BJ (cell line): ENCODE measurements at regions not wholly inside any gene's neighbourhood (a gene's known extent, or its start where the extent isn't known, plus 50 kb on each side); places are given as distances from the start of the nearest gene placed in this dataset.
"Not testable (repeated sequence)": the region's sequence is repeated elsewhere in the genome, so short reads cannot be mapped to it uniquely, and the experiment has no call there.

Experiments used
- CTCF ChIA-PET: fragments of 350-600 bp; formaldehyde crosslinking; extraction: SDS; loops from one replicate; lab custom pipeline; 2021; ENCODE audit warnings: antibody characterized with exemption, inconsistent platforms; lab: Yijun Ruan, JAX
- POLR2A ChIA-PET: fragments of 300-600 bp; sonication (Branson Sonifier 250); formaldehyde crosslinking; extraction: SDS; loops from one replicate; lab custom pipeline; 2021; ENCODE audit warnings: antibody characterized with exemption; lab: Charles Lee
- DNase-seq: peaks from one replicate; pipeline ENCODE4 v3.0.0-alpha.2; 2011; ENCODE audit warnings: low read depth
- H3K27me3 ChIP-seq: 2 replicates; pipeline ENCODE4 v1.6.0; 2011; ENCODE audit warnings: low read length; ENCODE audit not compliant: control insufficient read depth, insufficient read depth
- H3K36me3 ChIP-seq: 2 replicates; pipeline ENCODE4 v1.5.1; 2011; ENCODE audit warnings: low read length; ENCODE audit not compliant: control insufficient read depth, insufficient read depth
- H3K4me3 ChIP-seq: 2 replicates; pipeline ENCODE4 v1.5.1; 2011; ENCODE audit warnings: low read depth, mild to moderate bottlenecking, control low read depth, low read length
- TF ChIP-seq, protein P1 (sequence below): IDR thresholded peaks from 2 replicates; pipeline ENCODE4 v1.5.1; 2011; ENCODE audit warnings: low read depth, mild to moderate bottlenecking, control low read depth, inconsistent platforms, low read length, moderate library complexity; ENCODE audit not compliant: insufficient read depth

- H3K27me3 ChIP-seq, result no peaks in the 10 kb centered on the region
- POLR2A ChIA-PET, result no interaction called here
- DNase-seq, result no peak
- no peak overlapping the region for H3K4me3 ChIP-seq
- CTCF ChIA-PET, result no interaction called here
- TF ChIP-seq, protein P1, sequence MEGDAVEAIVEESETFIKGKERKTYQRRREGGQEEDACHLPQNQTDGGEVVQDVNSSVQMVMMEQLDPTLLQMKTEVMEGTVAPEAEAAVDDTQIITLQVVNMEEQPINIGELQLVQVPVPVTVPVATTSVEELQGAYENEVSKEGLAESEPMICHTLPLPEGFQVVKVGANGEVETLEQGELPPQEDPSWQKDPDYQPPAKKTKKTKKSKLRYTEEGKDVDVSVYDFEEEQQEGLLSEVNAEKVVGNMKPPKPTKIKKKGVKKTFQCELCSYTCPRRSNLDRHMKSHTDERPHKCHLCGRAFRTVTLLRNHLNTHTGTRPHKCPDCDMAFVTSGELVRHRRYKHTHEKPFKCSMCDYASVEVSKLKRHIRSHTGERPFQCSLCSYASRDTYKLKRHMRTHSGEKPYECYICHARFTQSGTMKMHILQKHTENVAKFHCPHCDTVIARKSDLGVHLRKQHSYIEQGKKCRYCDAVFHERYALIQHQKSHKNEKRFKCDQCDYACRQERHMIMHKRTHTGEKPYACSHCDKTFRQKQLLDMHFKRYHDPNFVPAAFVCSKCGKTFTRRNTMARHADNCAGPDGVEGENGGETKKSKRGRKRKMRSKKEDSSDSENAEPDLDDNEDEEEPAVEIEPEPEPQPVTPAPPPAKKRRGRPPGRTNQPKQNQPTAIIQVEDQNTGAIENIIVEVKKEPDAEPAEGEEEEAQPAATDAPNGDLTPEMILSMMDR, result no peak
- no peaks in the 10 kb centered on the region for H3K36me3 ChIP-seq
Observed at GRCh38 chr17:52895272-52895671, 736.8 kb upstream of the CA10 start.

- no peaks in the 10 kb centered on the region for H3K27me3 ChIP-seq
- POLR2A ChIA-PET, result no interaction called here
- DNase-seq, result no peak
- TF ChIP-seq, protein P1, result no peak
- H3K36me3 ChIP-seq, result no peaks in the 10 kb centered on the region
- CTCF ChIA-PET, result no interaction called here
- no peak overlapping the region for H3K4me3 ChIP-seq
Observed at GRCh38 chr17:52892334-52892733, 733.8 kb upstream of the CA10 start.

DNA sequence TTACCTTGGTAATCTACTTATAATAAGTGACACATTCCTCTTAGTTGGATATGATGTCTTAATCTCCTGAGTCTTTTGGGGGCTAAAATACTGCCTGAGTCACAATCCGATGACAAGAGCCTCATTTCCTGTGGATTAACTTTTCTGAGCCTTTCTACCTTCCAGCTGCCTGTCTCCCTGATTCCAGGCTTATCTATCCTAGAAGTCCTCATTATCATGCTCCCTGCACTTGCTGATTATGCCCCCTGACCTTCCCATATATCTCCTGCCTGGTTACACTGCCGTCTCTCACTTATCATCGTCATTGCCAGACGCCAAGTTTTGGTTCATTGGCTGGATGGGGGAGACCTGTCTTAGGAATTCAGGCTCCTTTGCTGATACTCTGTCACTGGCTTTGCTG is 727.4 kb upstream of the CA10 start:
- TF ChIP-seq, protein P1, result no peak
- ChIA-PET POLR2A (no interaction called here), CTCF (no interaction called here)
- no peaks in the 10 kb centered on the region for H3K27me3 ChIP-seq
- no peak for DNase-seq
- H3K4me3 ChIP-seq, result no peak overlapping the region
- H3K36me3 ChIP-seq, result no peaks in the 10 kb centered on the region

DNA sequence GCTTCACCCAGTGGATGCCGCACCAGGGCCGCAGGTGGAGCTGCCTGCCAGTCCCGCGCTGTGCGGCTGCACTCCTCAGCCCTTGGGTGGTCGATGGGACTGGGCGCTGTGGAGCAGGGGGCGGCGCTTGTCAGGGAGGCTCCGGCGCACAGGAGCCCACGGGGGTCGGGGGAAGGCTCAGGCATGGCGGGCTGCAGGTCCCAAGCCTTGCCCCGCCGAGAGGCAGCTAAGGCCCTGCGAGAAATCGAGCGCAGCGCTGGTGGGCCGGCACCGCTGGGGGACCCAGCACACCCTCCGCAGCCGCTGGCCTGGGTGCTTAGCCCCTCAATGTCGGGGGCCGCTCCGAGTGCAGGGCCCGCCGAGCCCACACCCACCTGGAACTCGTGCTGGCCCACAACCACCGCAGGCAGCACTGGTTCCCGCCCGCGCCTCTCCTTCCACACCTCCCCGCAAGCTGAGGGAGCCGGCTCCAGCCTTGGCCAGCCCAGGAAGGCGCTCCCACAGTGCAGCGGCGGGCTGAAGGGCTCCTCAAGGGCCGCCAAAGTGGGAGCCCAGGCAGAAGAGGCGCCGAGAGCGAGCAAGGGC is 725.5 kb upstream of the CA10 start:
- DNase-seq, H3K27me3 ChIP-seq, POLR2A ChIA-PET, H3K4me3 ChIP-seq, H3K36me3 ChIP-seq: not testable (repeated sequence)
- CTCF ChIA-PET, result interaction anchor here (0.7 to 1.9 kb wide), 2 partner anchors 12 to 509 kb away, joined by 3 to 5 read pairs; no protein-coding TSS in a partner anchor

DNA sequence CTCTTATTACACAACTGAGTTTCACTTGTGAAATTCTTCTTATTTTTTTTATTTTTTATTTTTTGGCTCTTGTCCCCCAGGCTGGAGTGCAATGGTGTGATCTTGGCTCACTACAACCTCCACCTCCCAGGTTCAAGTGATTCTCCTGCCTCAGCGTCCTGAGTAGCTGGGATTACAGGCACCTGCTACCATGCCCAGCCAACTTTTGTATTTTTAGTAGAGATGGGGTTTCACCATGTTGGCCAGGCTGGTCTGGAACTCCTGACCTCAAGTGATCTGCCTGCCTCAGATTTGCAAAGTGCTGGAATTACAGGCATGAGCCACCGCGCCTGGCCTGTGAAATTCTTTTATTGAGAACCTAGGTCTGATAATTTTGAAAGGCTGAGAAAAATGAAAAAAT is 688.3 kb upstream of the CA10 start:
- H3K4me3 ChIP-seq, DNase-seq, H3K27me3 ChIP-seq, POLR2A ChIA-PET, CTCF ChIA-PET, H3K36me3 ChIP-seq: not testable (repeated sequence)

DNA sequence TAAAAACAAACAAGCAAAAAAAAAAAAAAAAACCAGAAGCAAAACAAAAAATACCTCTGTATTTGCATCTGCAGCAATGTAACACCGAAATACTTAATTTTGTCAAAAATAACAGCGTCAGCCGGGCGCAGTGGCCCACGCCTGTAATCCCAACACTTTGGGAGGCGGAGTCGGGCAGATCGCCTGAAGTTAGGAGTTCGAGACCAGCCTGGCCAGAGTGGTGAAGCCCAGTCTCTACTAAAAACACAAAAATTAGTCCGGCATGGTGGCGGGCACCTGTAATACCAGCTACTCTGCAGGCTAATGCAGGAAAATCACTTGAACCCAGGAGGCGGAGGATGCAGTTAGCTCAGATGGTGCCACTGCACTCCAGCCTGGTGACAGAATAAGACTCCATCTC is 683.5 kb upstream of the CA10 start:
- Histone ChIP-seq H3K27me3 (no peaks in the 10 kb centered on the region), H3K4me3 (no peak overlapping the region), H3K36me3 (no peaks in the 10 kb centered on the region)
- ChIA-PET POLR2A (no interaction called here), CTCF (no interaction called here)
- no peak for DNase-seq
- TF ChIP-seq, protein P1, result no peak
